GM21723 (cell line): ENCODE measurements at regions not wholly inside any gene's neighbourhood (a gene's known extent, or its start where the extent isn't known, plus 50 kb on each side); places are given as distances from the start of the nearest gene placed in this dataset.

Source experiments
- ATAC-seq: cut with Tn5 transposase; IDR thresholded peaks from one replicate; pipeline ENCODE4 v1.9.1; 2021; ENCODE audit warnings: mild to moderate bottlenecking, moderate library complexity; ENCODE audit not compliant: unreplicated experiment

DNA sequence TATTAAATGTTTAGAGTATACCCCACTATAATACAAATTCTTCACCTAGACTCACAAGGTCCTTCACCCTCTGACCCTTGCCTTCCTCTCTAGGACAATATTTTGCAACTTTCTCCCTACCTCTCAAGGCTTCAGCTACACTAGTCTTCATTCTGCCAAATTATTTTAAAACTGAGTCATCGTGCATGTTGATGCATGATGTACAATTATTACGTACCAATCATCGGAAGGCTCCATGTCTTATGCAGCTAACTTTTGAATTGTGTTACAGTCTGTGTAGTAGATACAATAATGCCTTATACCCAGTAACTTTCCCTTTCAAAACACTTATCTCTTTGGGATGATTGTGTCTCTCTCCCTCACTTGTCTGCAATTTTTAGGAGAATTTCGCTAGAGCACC is 98.5 kb upstream of the ROBO2 start:
- ATAC-seq = no peak

DNA sequence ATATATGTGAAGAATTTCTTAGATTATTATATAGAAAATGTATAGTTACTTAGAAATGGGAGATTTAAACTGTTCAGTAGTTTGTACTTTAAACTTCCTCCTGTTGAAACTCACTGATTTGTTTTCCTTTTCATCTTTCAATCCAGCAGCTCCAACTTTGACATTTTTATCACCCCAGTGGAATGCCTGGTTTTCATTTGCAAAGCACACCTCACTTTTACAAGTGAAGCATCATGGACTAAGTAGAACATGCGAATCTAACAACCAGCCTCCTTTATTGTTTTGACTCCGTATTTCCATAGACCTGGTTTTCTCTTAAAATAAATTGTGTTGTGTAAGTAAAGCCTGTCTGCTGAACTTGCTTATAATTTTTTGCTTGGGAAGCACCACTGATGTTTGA is 97.8 kb upstream of the ROBO2 start:
- ATAC-seq = no peak

DNA sequence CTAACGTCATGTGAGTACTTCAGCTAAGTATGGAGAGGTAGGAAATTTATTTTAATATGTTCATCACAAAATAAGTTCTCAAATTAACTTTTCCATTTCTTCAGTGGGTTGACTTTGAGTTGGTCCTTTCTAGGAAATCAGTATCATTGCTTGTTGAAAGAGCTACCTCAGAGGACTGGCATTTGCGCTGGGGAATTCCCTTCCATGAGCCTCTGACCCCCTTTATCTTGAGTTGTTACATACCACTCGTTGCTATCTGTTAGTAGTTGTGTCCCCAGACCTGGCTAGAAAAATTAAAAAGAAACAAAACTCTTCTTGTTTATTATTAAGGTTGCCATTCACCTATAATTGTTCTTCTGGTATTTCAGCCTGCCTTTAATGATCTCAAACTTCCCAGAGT is 96.8 kb upstream of the ROBO2 start:
- no peak for ATAC-seq

GRCh38 chr3:76943671-76944070 is 96.2 kb upstream of the ROBO2 start:
- ATAC-seq = no peak

DNA sequence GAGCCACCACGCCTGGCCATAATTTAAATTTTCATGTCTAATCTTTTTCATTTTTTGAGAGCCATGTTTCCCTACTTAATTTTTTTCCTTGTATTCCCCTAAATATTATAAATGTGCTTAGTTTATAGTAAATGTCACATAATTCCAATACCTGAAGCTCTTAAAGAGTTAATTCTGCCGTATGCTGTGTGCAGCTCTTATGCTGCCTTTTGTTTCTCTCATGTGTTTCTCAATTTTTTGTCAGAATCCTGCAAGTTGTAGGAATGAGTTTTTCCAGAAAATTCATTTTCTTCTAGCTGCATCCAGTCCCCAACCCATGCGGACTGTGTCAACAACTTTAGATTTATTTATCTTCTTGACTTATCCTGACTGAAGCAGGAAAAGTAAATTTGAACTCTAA is 90.9 kb upstream of the ROBO2 start:
- no peak for ATAC-seq

DNA sequence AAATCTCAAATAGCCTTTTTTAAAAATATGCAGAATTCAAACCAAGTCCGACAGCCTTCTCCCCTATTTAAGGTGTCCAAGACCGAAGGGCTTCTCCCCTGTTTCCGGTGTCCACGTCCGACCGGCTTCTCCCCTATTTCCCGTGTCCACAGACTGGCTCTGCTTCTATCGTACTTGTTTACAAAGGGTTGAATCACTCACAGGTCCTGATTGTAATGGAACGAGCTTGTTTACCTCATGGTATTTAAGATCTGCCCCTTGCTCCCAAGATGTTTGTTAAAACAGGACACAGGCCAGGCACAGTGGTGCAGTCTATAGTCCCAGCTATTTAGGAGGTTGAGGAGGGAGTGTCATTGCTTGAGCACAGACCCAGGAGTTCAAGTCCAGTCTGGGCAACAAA is 90.4 kb upstream of the ROBO2 start:
- ATAC-seq = no peak

DNA sequence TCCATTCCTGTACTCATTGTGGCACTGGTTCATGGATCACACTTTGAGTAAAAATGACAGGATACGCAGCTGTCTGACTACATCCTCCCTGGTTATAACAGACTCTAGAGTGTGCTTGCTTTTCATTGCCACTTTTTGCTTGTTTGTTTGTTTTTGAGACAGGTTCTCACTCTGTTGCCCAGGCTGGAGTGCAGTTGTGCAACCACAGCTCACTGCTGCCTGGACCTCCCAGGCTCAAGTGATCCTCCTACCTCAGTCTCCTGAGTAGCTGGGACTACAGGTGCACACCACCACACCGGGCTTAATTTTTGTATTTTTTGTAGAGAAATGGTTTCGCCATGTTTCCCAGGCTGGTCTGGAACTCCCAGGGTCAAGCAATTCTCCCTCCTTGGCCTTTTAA is 89.3 kb upstream of the ROBO2 start:
- ATAC-seq = no peak

DNA sequence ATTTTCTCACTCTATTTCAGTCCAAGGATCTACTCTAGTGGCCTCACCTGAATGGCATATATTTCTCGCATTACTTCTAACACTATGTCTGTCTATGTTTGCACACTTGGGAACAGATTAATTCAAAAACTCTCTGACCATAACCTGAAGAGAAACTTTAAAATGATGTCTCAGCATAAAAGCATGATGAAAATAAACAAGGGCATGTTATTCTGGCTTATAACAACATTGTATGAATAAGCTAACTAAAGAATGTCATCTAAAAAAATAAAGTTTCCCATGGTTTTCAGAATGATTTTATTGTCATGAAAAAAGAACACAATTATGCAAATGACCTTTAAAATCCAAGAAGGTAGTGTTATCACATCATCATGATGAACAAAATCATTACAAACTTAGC is 85.5 kb upstream of the ROBO2 start:
- no peak for ATAC-seq

GRCh38 chr3:76958274-76958673 is 81.6 kb upstream of the ROBO2 start:
- no peak for ATAC-seq

DNA sequence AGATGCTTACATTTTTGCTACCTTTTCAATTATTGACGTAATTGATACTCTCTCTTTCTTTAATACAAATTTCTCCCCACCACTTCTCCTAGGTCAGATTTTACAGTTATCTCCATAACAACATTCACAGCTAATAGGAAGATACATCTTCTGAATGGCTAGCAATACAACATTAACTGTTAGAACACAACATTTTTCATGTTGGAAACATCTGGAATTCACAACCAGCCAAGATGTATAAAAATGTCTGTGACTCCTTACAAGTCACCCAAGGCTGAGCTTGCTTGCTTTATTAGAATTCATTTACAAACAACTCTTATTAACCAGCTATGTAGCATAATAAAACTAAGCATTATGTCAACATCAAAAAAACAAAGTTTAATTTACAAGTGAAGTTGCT is 81.0 kb upstream of the ROBO2 start:
- no peak for ATAC-seq

- no peak for ATAC-seq
Measured at GRCh38 chr3:76961284-76961683, 78.6 kb upstream of the ROBO2 start.

- no peak for ATAC-seq
Measured at GRCh38 chr3:76965122-76965725, 74.7 kb upstream of the ROBO2 start.

DNA sequence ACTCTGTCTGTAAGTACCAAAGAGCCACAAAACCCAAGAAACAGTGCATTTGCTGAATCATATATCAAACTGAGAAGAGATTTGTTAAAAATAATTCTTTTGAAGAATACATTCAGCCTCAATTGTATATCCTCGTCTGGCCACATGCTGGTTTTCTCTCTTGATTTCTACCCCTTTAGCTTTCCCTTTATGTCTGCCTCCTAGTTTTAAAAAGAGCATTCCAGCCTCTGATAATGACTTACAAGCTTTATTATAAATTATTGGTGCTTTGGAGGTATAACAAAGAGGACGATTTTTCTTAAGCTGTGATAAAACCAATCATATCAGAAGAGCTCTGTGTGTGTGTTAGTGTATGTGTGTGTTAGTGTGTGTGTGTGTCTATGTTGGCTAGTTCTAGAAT is 70.4 kb upstream of the ROBO2 start:
- no peak for ATAC-seq

DNA sequence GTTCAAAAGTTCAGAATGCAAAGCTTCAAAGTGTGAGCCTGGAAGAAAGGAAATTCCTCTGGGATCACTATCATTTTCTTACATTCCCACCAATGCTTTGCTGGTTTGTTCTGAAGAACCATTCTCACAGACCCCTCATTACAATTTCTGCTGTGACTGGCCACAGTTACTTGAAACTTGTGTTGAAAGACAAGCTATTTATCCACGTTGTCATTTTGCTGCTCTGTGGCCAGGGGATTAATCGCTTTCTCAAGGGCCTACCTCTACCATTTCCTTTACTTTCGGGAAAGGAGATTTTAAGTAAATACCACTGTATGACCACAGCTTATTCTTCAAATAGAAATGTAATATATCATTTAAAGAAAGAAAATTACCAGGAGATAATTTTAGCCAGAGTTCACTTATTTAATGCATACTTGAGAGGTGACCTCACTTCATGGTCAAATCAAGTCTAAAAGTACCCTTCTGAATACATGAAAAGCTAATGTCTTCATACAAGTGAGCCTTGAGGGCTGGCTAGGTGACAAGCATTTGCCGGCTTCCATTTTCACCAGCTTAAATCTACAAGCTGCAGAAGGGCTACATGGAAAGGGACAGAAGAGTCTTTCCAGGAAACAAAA is 69.8 kb upstream of the ROBO2 start:
- no peak for ATAC-seq

- no peak for ATAC-seq
Measured at GRCh38 chr3:76972624-76973296, 67.1 kb upstream of the ROBO2 start.

DNA sequence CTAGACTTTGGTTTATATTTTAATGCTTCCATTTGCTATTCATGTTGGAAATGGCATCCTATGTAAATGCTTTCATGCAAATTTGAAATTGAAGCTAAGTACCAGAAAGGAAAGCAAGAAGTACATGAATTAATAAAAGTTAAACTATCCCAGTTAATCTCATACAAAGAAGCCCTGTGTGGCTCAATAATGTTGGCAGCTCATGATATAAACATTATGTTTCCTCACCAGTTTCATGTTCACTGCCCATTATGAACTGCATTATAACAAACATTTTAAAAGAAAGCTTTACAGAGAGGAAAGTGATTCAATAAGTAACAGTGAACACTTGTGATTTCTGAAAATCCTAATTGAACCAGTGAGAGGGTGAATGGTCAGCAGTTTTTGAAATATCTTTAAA is 62.9 kb upstream of the ROBO2 start:
- ATAC-seq = no peak

DNA sequence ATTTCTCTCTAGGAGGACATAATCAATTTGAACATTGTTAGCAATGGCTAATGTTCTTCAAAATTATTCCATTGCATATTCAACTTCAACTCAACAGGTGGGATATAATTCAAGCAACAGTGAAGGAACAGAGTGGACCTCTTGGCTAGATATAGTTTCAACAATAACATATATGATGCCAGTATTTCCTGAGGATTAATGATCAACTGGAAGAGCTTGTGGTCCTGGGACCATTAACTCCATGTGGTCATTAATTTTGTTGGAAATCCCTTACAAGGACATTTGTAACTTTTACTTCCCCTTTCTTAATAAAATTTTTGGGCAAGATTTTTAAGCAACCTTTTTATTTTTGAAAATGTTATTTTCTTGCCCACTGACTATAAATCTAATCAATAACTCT is 54.3 kb upstream of the ROBO2 start:
- no peak for ATAC-seq

DNA sequence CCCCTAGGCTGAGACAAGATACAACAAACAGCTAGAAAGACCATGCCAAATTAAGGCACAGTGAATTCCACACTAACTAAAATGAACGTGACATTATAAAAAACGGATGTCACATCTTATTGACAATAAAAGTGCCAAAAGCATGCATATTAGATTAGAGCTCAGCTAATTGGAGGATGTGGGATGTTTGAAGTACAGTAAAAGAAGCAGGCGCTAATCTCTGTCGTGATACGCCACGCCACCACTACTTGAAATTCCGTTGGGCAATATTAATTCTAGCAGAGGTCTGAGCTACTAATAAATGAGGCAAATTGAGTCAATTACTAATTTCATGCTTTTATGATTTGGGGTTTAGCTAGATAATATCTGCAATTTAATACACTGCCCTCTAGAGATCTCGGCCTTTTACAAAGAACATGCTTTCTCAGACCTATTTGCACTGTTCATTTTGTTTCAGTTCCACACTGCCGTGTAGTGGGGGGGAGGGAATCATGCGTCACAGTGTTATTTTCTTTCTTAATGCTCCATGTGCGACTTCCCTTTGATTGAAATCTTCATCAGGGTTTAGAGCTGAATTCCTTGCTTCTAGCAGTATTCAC is 52.9 kb upstream of the ROBO2 start:
- no peak for ATAC-seq
